Kidney (tissue), 13 donors: ENCODE measurements at regions not wholly inside any gene's neighbourhood (a gene's known extent, or its start where the extent isn't known, plus 50 kb on each side); places are given as distances from the start of the nearest gene placed in this dataset.

Source experiments
- DNase-seq, 5 donors: peaks; one replicate each; pipeline ENCODE4 v3.0.0-alpha.2; 2013 to 2020
- FAIRE-seq: peaks from 2 replicates; lab custom pipeline; 2012; peaks lifted over from hg19 to GRCh38; lab: Jason Lieb, UNC
- H3K27ac ChIP-seq, 2 donors: one replicate each; pipeline ENCODE4 v1.7.0; 2013; ENCODE audit warnings: low read depth in 2 of 2, low read length in 2 of 2, inconsistent platforms in 1 of 2
- H3K27me3 ChIP-seq: one replicate; pipeline ENCODE4 v1.7.1; 2013; ENCODE audit warnings: low read length, inconsistent platforms; ENCODE audit not compliant: control insufficient read depth, insufficient read depth
- H3K36me3 ChIP-seq, 3 donors: one replicate each; pipeline versions ENCODE4 v1.7.0 to v1.7.1; 2013; ENCODE audit warnings: low read length in 3 of 3, control low read depth in 1 of 3, inconsistent platforms in 1 of 3; ENCODE audit not compliant: insufficient read depth in 3 of 3, control insufficient read depth in 2 of 3
- H3K4me1 ChIP-seq, 3 donors: one replicate each; pipeline versions ENCODE4 v1.7.0 to v1.7.1; 2013; ENCODE audit warnings: low read length in 3 of 3, inconsistent platforms in 1 of 3, low read depth in 1 of 3; ENCODE audit not compliant: control insufficient read depth in 2 of 3, insufficient read depth in 2 of 3
- H3K4me3 ChIP-seq, 3 donors: one replicate each; pipeline versions ENCODE4 v1.7.0 to v1.8.1; 2013; ENCODE audit warnings: low read length in 3 of 3, control low read depth in 1 of 3, inconsistent platforms in 1 of 3
- H3K9ac ChIP-seq, 3 donors: one replicate each; pipeline versions ENCODE4 v1.7.0 to v1.7.1; 2013; ENCODE audit warnings: low read length in 3 of 3, control low read depth in 1 of 3, inconsistent platforms in 1 of 3
- H3K9me3 ChIP-seq, 3 donors: one replicate each; pipeline versions ENCODE4 v1.7.0 to v1.7.1; 2013; ENCODE audit warnings: low read length in 3 of 3, control low read depth in 1 of 3, inconsistent platforms in 1 of 3; ENCODE audit not compliant: control insufficient read depth in 2 of 3, insufficient read depth in 1 of 3
- intact Hi-C: fragments of 100-400 bp; cut with DNase I; formaldehyde crosslinking; loops from one replicate; pipeline ENCODE4 v1.11.1; 2022
- TF ChIP-seq, protein P1 (sequence below): IDR thresholded peaks from 3 replicates; pipeline ENCODE4 v1.5.1; 2012; ENCODE audit warnings: mild to moderate bottlenecking, moderate library complexity, borderline replicate concordance; ENCODE audit not compliant: insufficient read depth; ENCODE audit errors: extremely low read depth
- donor health status: control.
- donor health status: control.
- donor health status: control.
- donor health status: control.
- donor health status: control.
- donor health status: DM: yes; HTN: yes; CAD: no.
- donor health status: Normal renal cell carcinoma (clear cell type).

DNA sequence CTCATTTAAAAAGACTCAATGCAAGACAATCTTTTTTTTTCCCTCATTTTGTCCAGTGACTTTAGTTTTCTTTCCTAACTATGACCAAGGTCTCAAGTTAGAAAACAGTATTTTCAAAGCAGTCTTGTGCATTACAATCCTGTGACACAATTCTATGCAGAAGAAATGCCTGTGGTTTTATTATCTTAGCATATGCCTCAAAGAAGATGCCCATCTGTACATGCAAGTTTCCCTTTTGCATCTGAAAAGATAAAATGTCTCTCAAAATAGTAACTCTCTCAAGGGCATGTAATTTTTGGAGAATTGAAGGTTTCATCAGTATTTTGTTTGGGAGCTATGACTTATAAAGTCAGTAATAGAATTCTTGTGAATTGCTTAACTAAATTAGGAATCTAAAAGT, 292.0 kb upstream of the SUCLG2 start:
- no peaks in the 10 kb centered on the region for H3K9me3 ChIP-seq
- no peaks in the 10 kb centered on the region for H3K4me1 ChIP-seq
- H3K4me3 ChIP-seq: no peak overlapping the region
- no peak for DNase-seq
- H3K9ac ChIP-seq: no peak overlapping the region
- no peak for FAIRE-seq
- intact Hi-C loops: no loop called here
- TF ChIP-seq, protein P1, sequence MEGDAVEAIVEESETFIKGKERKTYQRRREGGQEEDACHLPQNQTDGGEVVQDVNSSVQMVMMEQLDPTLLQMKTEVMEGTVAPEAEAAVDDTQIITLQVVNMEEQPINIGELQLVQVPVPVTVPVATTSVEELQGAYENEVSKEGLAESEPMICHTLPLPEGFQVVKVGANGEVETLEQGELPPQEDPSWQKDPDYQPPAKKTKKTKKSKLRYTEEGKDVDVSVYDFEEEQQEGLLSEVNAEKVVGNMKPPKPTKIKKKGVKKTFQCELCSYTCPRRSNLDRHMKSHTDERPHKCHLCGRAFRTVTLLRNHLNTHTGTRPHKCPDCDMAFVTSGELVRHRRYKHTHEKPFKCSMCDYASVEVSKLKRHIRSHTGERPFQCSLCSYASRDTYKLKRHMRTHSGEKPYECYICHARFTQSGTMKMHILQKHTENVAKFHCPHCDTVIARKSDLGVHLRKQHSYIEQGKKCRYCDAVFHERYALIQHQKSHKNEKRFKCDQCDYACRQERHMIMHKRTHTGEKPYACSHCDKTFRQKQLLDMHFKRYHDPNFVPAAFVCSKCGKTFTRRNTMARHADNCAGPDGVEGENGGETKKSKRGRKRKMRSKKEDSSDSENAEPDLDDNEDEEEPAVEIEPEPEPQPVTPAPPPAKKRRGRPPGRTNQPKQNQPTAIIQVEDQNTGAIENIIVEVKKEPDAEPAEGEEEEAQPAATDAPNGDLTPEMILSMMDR: no peak
- H3K27me3 ChIP-seq: no peaks in the 10 kb centered on the region
- H3K36me3 ChIP-seq: no peaks in the 10 kb centered on the region
- H3K27ac ChIP-seq: no peak overlapping the region

DNA sequence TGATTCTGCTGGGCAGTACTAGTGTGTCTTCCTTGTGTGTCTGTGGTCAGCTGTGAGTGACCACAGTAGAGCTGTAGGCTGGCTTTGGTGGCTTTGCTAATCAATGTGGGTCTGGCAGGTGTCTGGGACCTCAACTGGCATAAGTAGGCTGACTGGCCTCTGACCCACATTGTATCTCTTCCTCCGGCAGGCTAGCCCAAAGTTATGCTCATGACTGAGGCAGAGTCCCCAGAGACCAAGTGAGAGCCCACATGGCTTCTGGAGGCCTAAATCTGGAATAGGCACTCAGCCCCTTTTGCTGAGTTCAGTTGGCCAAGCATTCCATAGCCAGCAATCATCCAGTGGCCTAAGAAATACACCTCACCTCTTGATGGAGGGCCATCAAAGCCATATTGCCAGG, 289.1 kb upstream of the SUCLG2 start:
- H3K27ac ChIP-seq: no peak overlapping the region
- TF ChIP-seq, protein P1: no peak
- H3K9ac ChIP-seq: no peak overlapping the region
- H3K4me1 ChIP-seq: no peaks in the 10 kb centered on the region
- no peaks in the 10 kb centered on the region for H3K36me3 ChIP-seq
- H3K27me3 ChIP-seq: no peaks in the 10 kb centered on the region
- FAIRE-seq (no peak), DNase-seq (no peak)
- no peaks in the 10 kb centered on the region for H3K9me3 ChIP-seq
- intact Hi-C loops: no loop called here
- H3K4me3 ChIP-seq: no peak overlapping the region

DNA sequence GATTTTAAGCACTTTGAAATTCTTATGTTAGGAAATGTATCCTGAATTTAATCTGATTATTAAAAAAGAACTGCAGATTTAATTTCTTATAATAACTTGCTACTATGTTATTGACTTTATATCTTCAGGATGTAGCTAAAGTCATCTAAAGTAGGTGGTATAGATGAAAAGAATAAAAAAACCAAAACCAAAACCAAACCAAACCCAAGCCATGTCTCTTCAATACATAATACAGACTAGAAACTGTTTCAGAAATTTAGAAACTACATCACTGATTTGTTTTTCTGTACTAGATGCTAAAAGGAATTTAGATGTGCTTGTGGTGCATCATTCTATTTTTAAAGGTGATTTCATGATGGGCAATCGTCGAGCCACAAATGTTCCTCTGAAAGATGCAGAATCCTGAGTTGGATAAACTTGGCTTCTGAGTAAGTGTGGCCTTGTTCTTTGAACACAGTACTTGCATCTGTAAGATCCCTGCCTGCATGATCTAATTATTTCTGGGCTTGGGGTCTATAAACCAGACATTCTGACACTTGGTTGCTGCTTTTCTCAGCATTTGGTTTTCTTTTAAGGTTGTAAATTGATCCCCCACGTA, 287.1 kb upstream of the SUCLG2 start:
- intact Hi-C loops: no loop called here
- H3K27me3 ChIP-seq: no peaks in the 10 kb centered on the region
- no peaks in the 10 kb centered on the region for H3K4me1 ChIP-seq
- no peak overlapping the region for H3K9ac ChIP-seq
- no peaks in the 10 kb centered on the region for H3K9me3 ChIP-seq
- no peak overlapping the region for H3K27ac ChIP-seq
- H3K36me3 ChIP-seq: no peaks in the 10 kb centered on the region
- TF ChIP-seq, protein P1: no peak
- DNase-seq: no peak
- H3K4me3 ChIP-seq: no peak overlapping the region
- no peak for FAIRE-seq
